NOMO-1 (cell line): ENCODE measurements at regions not wholly inside any gene's neighbourhood (a gene's known extent, or its start where the extent isn't known, plus 50 kb on each side); places are given as distances from the start of the nearest gene placed in this dataset.
"Not testable (repeated sequence)": the region's sequence is repeated elsewhere in the genome, so short reads cannot be mapped to it uniquely, and the experiment has no call there.

Experiments used
- DNase-seq, 2 experiments: peaks; one replicate each; lab custom pipeline; 2025; ENCODE audit not compliant: unreplicated experiment in 2 of 2; lab: John Stamatoyannopoulos, UW

GRCh38 chr3:191518861-191519260 lies 57.9 kb downstream of the PYDC2 start:
- DNase-seq, result no peak

GRCh38 chr3:191521055-191521454 lies 60.1 kb downstream of the PYDC2 start:
- no peak for DNase-seq

GRCh38 chr3:191523148-191523547 lies 62.2 kb downstream of the PYDC2 start:
- no peak for DNase-seq

GRCh38 chr3:191528589-191528988 lies 67.6 kb downstream of the PYDC2 start:
- DNase-seq, result no peak

GRCh38 chr3:191529992-191530391 lies 69.0 kb downstream of the PYDC2 start:
- DNase-seq, result no peak

DNA sequence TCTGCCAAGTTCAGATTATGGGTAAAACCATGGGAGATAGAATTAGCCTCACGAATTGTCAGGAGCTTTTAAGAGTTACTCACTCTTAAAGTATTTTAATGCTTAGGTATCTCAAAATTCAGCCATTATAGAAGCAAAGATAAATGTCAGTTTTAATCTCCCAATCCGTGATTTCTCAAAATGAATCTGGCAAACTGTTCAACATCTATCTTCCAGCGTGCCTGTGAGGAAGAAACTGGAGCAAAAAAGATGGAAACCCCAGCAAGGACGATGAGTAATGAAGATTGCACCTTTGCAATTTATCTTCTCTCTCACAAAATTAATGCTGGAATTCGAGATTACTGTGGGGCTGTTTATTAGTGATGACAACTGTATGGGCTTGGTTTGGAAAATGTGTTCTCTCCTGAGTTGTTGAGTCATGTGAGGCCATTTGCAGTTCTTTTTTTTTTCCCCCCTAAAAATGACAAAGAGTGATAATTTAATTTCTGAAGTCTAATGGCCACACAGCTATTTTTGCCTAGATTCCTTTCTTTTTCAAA lies 70.5 kb downstream of the PYDC2 start:
- no peak for DNase-seq

GRCh38 chr3:191543018-191543417 lies 82.1 kb downstream of the PYDC2 start:
- DNase-seq, result no peak

- DNase-seq, result no peak
Measured at GRCh38 chr3:191543897-191544296, 82.9 kb downstream of the PYDC2 start.

DNA sequence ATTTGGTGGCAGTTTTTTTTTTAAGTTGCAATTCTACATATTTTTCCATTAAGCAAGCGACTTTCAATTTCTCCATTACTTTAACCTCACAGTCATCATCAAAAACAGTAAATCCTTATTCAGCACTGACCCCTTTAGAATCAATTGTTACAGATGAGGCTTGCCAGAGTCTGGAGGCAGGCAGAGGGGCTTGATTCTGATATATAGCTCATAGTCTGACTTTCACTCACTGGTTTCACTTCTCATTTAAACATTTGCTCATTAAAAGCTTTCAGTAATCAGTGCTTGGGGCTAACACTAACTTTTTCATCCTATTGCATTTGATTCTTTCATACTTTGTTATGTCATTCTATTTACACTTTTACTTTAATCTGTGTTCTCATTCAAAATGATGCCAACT lies 88.4 kb downstream of the PYDC2 start:
- DNase-seq, result no peak

DNA sequence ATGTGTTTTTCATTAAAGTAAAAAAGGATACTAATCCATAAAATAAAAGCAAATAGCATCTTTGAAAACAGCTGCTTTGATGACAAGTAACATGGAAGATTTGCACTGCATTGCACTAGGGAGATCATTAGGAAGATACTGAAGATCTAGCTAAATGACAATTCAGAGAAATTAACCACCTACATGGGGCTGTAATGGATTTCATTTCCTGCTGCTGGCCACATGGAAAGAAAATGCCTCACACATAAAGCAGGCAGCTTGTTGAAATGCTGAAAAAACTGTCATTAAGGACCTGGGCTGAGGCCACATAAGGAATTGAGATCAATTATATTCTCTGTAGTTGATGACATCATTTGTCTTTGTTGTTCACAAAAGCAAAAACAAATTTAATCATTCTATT lies 94.1 kb downstream of the PYDC2 start:
- no peak for DNase-seq

DNA sequence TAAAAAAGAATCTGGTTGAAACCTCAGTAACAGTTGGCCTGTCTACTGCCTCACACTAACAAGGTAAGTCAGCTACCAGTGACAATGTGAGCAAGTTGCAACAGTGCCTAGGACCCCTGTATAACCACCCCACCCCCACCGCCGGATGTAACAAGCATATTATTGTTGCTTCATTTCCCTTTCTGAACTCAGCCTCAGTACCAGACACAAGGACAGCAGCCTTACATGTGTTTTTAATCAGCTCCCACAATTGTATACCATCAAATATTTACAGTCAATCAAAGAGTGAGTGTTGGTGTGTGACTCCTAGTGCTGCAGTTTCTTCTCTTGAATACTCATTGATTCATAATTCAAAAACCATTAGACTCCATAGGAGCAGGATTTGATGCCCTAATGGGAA lies 96.4 kb downstream of the PYDC2 start:
- DNase-seq, result no peak

DNA sequence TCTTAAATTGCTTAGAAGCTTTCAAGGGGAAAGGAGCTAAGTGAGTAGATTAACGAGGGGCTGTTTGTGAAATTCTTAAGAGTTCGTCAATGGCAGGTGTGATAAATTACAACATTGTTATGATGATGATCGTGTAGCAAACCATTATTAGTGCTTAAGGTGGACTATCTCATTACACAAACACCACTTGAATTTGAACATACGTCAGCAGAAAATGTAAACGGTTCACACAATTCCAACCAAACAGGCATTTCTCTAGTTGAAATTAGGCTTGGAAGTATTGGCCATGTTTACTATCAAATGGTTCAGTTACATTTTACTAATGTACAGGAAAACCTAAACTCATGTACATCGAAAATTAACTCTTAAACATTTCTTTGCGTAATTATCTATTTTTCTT lies 102.8 kb downstream of the PYDC2 start:
- no peak for DNase-seq

DNA sequence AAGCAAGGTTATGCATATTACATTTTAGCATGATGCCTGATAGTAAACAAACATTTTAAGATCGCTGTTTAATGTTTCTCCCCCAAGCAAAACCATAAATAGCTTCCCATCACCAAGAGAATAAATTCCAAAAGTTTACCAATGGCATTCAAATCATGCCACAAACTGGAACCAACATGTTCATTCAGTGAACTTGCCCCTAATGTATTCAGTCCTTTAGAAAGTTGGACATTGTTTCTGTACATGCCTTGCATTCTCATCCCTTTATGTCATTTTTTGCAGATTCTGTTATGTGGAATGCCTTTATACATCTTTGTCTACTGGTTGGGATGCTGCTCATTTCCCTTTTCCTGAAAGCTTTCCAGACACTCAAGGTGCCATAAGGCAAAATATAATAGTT lies 105.5 kb downstream of the PYDC2 start:
- no peak for DNase-seq

GRCh38 chr3:191568206-191568605 lies 107.2 kb downstream of the PYDC2 start:
- no peak for DNase-seq

- DNase-seq, result no peak
Measured at GRCh38 chr3:191592105-191592504, 131.1 kb downstream of the PYDC2 start.

DNA sequence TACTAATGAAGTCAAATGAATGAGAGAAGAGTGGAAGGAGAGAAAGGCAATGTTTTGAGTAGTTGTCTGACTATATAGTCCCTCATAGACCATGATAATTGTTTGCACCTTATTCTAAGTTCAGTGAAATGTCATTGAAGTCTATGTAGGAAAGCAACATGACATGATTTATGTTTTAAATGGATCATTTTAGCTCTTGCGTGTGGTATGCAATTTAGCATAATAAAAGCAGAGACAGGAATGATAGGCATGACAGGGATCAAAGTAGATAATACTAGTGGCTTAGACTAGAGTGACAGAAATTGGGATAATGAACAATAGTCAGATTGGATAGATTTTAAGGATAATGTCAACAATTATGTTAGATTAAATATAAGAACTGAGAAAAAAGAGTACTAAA lies 132.5 kb downstream of the PYDC2 start:
- DNase-seq, result no peak

GRCh38 chr3:191615511-191615910 lies 154.5 kb downstream of the PYDC2 start:
- DNase-seq, result not testable (repeated sequence)

GRCh38 chr3:191624299-191624698 lies 163.3 kb downstream of the PYDC2 start:
- no peak for DNase-seq

GRCh38 chr3:191627064-191627463 lies 166.1 kb downstream of the PYDC2 start:
- no peak for DNase-seq

GRCh38 chr3:191628571-191628970 lies 167.6 kb downstream of the PYDC2 start:
- DNase-seq, result no peak

- peak in 1 of 2 experiments; percentile 84 for DNase-seq
Measured at GRCh38 chr3:191631496-191631895, 170.5 kb downstream of the PYDC2 start.

GRCh38 chr3:191634902-191635301 lies 173.9 kb downstream of the PYDC2 start:
- no peak for DNase-seq

- no peak for DNase-seq
Measured at GRCh38 chr3:191637611-191638010, 176.6 kb downstream of the PYDC2 start.
